Lung (tissue), 11 donors: ENCODE measurements at regions not wholly inside any gene's neighbourhood (a gene's known extent, or its start where the extent isn't known, plus 50 kb on each side); places are given as distances from the start of the nearest gene placed in this dataset.

Experiments used
- ATAC-seq: fragments of 200-7000 bp; cut with Tn5 transposase; one replicate; pipeline ENCODE4 v1.9.1; 2020; ENCODE audit warnings: moderate number of reproducible peaks; ENCODE audit not compliant: insufficient read depth, low FRiP score
- DNase-seq, 3 donors: peaks; one replicate each; pipeline ENCODE4 v3.0.0-alpha.2; 2013 to 2017
- H3K27ac ChIP-seq, 2 donors: one replicate each; pipeline ENCODE4 v1.5.1; 2013; ENCODE audit warnings: mild to moderate bottlenecking in 2 of 2, moderate library complexity in 2 of 2, control low read depth in 1 of 2, inconsistent platforms in 1 of 2, low read depth in 1 of 2, low read length in 1 of 2
- H3K27me3 ChIP-seq, 3 donors: one replicate each; pipeline ENCODE4 v1.5.1; 2013; ENCODE audit warnings: low read length in 2 of 3; ENCODE audit not compliant: control insufficient read depth in 3 of 3, insufficient read depth in 3 of 3
- H3K36me3 ChIP-seq, 4 donors: one replicate each; pipeline ENCODE4 v1.5.1; 2013; ENCODE audit warnings: low read length in 4 of 4, mild to moderate bottlenecking in 1 of 4, moderate library complexity in 1 of 4; ENCODE audit not compliant: control insufficient read depth in 4 of 4, insufficient read depth in 4 of 4
- H3K4me1 ChIP-seq, 5 donors: one replicate each; pipeline ENCODE4 v1.5.1; 2013; ENCODE audit warnings: low read length in 5 of 5, mild to moderate bottlenecking in 2 of 5, moderate library complexity in 1 of 5; ENCODE audit not compliant: control insufficient read depth in 5 of 5, insufficient read depth in 5 of 5
- H3K4me3 ChIP-seq: one replicate; pipeline ENCODE4 v1.5.1; 2013; ENCODE audit warnings: mild to moderate bottlenecking, control low read depth, moderate library complexity
- H3K9ac ChIP-seq, 2 donors: one replicate each; pipeline ENCODE4 v1.5.1; 2013; ENCODE audit warnings: low read length in 2 of 2, control low read depth in 1 of 2; ENCODE audit not compliant: insufficient read depth in 1 of 2
- H3K9me3 ChIP-seq, 4 donors: one replicate each; pipeline ENCODE4 v1.5.1; 2013; ENCODE audit warnings: low read length in 3 of 4, mild to moderate bottlenecking in 1 of 4, moderate library complexity in 1 of 4; ENCODE audit not compliant: control insufficient read depth in 4 of 4, insufficient read depth in 3 of 4
- WGBS, 2 donors: extraction: QIAGEN DNeasy Blood & Tissue Kit; methylation state at CpG; one replicate each; pipeline ENCODE4 v1.1.7; 2013; 5-methylcytosine and 5-hydroxymethylcytosine counted together
- TF ChIP-seq, protein P1 (sequence below): IDR thresholded peaks from 2 replicates; pipeline ENCODE4 v1.5.1; 2012; ENCODE audit warnings: mild to moderate bottlenecking; ENCODE audit errors: control extremely low read depth, extremely low read depth
- donor health status: control.
- donor health status: control.
- donor health status: Bipolar disorder and iron deficiency.
- donor health status: healthy.
- donor health status: DM: yes; HTN: yes; CAD: no.

DNA sequence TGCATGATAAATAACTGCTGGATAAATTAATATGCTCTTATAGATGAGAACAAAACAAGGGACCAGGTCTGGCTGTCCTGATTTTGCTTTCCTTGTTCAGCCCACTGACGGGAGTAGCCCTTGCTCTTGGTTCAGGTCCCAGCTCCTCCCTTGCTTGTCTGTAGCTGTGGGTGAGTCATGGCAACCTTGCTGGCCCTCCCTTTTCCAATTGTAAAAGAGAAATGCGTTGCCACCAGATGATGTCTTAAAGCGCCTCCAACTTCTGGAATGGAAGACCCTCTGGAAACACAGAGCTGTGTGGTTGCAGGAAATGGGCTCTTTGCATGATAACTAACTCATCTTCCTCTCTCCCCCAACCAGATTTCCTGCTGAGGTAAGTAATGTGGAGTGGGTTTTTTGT lies 171.4 kb downstream of the AASDH start:
- Histone ChIP-seq H3K9me3 (peaks cover 0 to 8% (median 3%) of the 10 kb centered on the region in 4 donors), H3K4me1 (no peaks in the 10 kb centered on the region), H3K4me3 (no peak overlapping the region), H3K27ac (no peak overlapping the region), H3K27me3 (no peaks in the 10 kb centered on the region), H3K36me3 (no peaks in the 10 kb centered on the region), H3K9ac (no peak overlapping the region)
- ATAC-seq (no peak), DNase-seq (no peak)
- WGBS, 2 donors = 39 to 51% methylated on average over 3 of the region's 3 CpGs
- TF ChIP-seq, protein P1, sequence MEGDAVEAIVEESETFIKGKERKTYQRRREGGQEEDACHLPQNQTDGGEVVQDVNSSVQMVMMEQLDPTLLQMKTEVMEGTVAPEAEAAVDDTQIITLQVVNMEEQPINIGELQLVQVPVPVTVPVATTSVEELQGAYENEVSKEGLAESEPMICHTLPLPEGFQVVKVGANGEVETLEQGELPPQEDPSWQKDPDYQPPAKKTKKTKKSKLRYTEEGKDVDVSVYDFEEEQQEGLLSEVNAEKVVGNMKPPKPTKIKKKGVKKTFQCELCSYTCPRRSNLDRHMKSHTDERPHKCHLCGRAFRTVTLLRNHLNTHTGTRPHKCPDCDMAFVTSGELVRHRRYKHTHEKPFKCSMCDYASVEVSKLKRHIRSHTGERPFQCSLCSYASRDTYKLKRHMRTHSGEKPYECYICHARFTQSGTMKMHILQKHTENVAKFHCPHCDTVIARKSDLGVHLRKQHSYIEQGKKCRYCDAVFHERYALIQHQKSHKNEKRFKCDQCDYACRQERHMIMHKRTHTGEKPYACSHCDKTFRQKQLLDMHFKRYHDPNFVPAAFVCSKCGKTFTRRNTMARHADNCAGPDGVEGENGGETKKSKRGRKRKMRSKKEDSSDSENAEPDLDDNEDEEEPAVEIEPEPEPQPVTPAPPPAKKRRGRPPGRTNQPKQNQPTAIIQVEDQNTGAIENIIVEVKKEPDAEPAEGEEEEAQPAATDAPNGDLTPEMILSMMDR = no peak

DNA sequence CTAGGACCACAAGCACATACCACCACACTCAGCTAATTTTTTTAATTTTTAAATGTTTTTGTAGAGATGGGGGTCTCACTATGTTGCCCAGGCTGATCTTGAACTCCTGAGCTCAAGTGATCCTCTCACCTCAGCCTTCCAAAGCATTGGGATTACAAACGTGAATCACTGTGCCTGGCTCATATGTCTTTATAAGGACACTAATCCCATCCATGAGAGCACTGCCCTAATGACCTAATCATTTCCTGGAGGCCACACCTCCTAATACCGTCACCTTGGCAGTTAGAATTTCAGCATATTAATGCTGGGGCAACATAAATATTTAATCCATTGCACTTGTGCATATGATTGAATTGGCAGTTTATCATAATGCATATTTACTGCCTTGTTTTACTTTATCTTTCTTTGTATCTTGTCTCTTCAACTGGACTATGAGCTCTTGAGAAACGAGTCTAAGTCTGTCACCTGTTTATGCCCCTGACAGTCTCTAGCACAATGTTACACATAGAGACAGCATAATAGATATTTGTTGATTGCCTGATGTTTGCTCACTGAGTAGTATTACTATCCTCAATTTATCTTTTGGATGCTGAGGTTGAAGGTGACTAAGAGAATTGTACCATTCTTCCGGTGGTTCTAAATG lies 172.0 kb downstream of the AASDH start:
- Histone ChIP-seq H3K36me3 (no peaks in the 10 kb centered on the region), H3K9ac (no peak overlapping the region), H3K9me3 (peaks cover 0 to 8% (median 3%) of the 10 kb centered on the region in 4 donors), H3K4me1 (no peaks in the 10 kb centered on the region), H3K27ac (no peak overlapping the region), H3K27me3 (no peaks in the 10 kb centered on the region), H3K4me3 (no peak overlapping the region)
- TF ChIP-seq, protein P1 = no peak
- 66 to 74% methylated on average over 4 of the region's 4 CpGs for WGBS, 2 donors
- ATAC-seq (no peak), DNase-seq (no peak)

- no peaks in the 10 kb centered on the region for H3K36me3 ChIP-seq
- no peak overlapping the region for H3K9ac ChIP-seq
- no peaks in the 10 kb centered on the region for H3K4me1 ChIP-seq
- TF ChIP-seq, protein P1 = no peak
- H3K4me3 ChIP-seq = no peak overlapping the region
- DNase-seq = no peak
- no peak overlapping the region for H3K27ac ChIP-seq
- peaks cover 0 to 8% (median 3%) of the 10 kb centered on the region in 4 donors for H3K9me3 ChIP-seq
- ATAC-seq = no peak
- H3K27me3 ChIP-seq = no peaks in the 10 kb centered on the region
- WGBS, 2 donors = 84 to 88% methylated on average over 3 of the region's 3 CpGs
Measured at GRCh38 chr4:56213543-56213942, 173.7 kb downstream of the AASDH start.

DNA sequence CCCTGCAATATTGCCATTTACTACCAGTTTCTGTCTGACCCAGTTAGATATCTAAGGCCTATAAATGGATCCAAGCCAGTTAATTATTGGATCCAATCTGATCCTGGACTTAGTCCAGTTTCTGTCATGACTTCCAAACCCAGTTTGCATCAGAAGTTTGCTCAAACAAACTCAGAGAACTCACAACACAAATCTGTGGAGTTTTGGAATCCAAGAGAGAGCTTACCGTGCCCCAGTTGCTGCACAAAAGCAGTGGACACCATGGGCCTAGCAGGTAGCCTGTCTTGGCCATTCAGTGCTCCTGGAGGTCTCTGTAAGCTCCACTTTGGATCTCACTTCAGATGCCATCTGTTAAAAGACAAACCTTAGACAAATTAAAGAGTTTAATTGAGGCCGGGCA lies 174.5 kb downstream of the AASDH start:
- H3K4me1 ChIP-seq = no peaks in the 10 kb centered on the region
- peaks cover 0 to 8% (median 3%) of the 10 kb centered on the region in 4 donors for H3K9me3 ChIP-seq
- TF ChIP-seq, protein P1 = no peak
- no peak overlapping the region for H3K27ac ChIP-seq
- H3K9ac ChIP-seq = no peak overlapping the region
- H3K36me3 ChIP-seq = no peaks in the 10 kb centered on the region
- WGBS, 2 donors = 93 to 98% methylated on average over 2 of the region's 2 CpGs
- no peaks in the 10 kb centered on the region for H3K27me3 ChIP-seq
- DNase-seq = peak in 1 of 3 donors; percentile 26
- no peak overlapping the region for H3K4me3 ChIP-seq
- no peak for ATAC-seq
